ENCODE measurements at regions not wholly inside any gene's neighbourhood (a gene's known extent, or its start where the extent isn't known, plus 50 kb on each side); places are given as distances from the start of the nearest gene placed in this dataset.

DNA sequence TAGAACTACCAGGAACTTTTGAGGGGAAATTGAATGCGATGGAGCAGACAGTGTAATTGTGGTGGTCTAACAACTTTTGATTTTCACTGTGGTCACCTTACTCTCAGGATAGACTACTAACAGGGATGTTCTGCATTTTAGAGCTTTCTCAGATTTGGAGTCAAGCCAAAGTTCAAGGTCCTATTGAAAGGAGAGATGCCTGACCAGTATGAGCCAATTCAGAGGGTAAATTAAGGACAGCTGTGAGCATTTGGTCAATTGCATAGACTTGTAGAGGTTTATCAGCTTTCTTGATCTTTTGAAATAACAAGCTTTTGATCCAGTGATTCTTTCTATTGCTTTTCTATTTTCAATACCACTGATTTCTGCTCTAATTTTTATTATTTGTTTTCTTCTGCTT, 1095.7 kb upstream of the CNTNAP5 start:
- TF ChIP-seq, protein P1, sequence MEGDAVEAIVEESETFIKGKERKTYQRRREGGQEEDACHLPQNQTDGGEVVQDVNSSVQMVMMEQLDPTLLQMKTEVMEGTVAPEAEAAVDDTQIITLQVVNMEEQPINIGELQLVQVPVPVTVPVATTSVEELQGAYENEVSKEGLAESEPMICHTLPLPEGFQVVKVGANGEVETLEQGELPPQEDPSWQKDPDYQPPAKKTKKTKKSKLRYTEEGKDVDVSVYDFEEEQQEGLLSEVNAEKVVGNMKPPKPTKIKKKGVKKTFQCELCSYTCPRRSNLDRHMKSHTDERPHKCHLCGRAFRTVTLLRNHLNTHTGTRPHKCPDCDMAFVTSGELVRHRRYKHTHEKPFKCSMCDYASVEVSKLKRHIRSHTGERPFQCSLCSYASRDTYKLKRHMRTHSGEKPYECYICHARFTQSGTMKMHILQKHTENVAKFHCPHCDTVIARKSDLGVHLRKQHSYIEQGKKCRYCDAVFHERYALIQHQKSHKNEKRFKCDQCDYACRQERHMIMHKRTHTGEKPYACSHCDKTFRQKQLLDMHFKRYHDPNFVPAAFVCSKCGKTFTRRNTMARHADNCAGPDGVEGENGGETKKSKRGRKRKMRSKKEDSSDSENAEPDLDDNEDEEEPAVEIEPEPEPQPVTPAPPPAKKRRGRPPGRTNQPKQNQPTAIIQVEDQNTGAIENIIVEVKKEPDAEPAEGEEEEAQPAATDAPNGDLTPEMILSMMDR (IDR thresholded peaks at IDR 0.05) = no peak
- TF ChIP-seq POLR2A (IDR thresholded peaks at IDR 0.05) = no peak

Data from Peyer's patch (tissue), 4 donors.